GM21423 (cell line): ENCODE measurements at regions not wholly inside any gene's neighbourhood (a gene's known extent, or its start where the extent isn't known, plus 50 kb on each side); places are given as distances from the start of the nearest gene placed in this dataset.

Source experiments
- ATAC-seq: cut with Tn5 transposase; IDR thresholded peaks from one replicate; pipeline ENCODE4 v1.9.1; 2021; ENCODE audit warnings: mild to moderate bottlenecking, moderate library complexity; ENCODE audit not compliant: unreplicated experiment

GRCh38 chr18:11237484-11237883 lies 88.1 kb upstream of the PIEZO2 start:
- ATAC-seq = no peak

GRCh38 chr18:11237066-11237465 lies 87.7 kb upstream of the PIEZO2 start:
- no peak for ATAC-seq

- no peak for ATAC-seq
These were observed 74.8 kb upstream of the PIEZO2 start for GRCh38 chr18:11224153-11224552.

GRCh38 chr18:11219571-11219970 lies 70.2 kb upstream of the PIEZO2 start:
- no peak for ATAC-seq

- no peak for ATAC-seq
These were observed 65.8 kb upstream of the PIEZO2 start for GRCh38 chr18:11215216-11215615.

- no peak for ATAC-seq
These were observed 54.7 kb upstream of the PIEZO2 start for GRCh38 chr18:11204020-11204419.

GRCh38 chr18:11199477-11199876 lies 50.1 kb upstream of the PIEZO2 start:
- ATAC-seq = no peak
